GM19240 (cell line): ENCODE measurements at regions not wholly inside any gene's neighbourhood (a gene's known extent, or its start where the extent isn't known, plus 50 kb on each side); places are given as distances from the start of the nearest gene placed in this dataset.

Experiments used
- DNase-seq: peaks from one replicate; pipeline ENCODE4 v3.0.0; 2011; ENCODE audit warnings: low spot score; ENCODE audit not compliant: insufficient read length

GRCh38 chr3:88209356-88209755 lies 59.6 kb downstream of the C3orf38 start:
- DNase-seq = no peak

GRCh38 chr3:88211096-88211890 lies 61.5 kb downstream of the C3orf38 start:
- DNase-seq = no peak

- peak; percentile 17 for DNase-seq
Observed at GRCh38 chr3:88219138-88219792, 69.5 kb downstream of the C3orf38 start.

GRCh38 chr3:88220126-88220525 lies 70.4 kb downstream of the C3orf38 start:
- no peak for DNase-seq

GRCh38 chr3:88221726-88222125 lies 72.0 kb downstream of the C3orf38 start:
- no peak for DNase-seq

- no peak for DNase-seq
Observed at GRCh38 chr3:88222343-88222742, 72.6 kb downstream of the C3orf38 start.

- no peak for DNase-seq
Observed at GRCh38 chr3:88225326-88226008, 75.7 kb downstream of the C3orf38 start.

GRCh38 chr3:88226910-88227309 lies 77.2 kb downstream of the C3orf38 start:
- DNase-seq = no peak

- DNase-seq = no peak
Observed at GRCh38 chr3:88230638-88231037, 80.9 kb downstream of the C3orf38 start.

GRCh38 chr3:88231207-88231606 lies 81.4 kb downstream of the C3orf38 start:
- DNase-seq = no peak

GRCh38 chr3:88231632-88232031 lies 81.9 kb downstream of the C3orf38 start:
- DNase-seq = no peak

- no peak for DNase-seq
Observed at GRCh38 chr3:88235102-88235501, 85.3 kb downstream of the C3orf38 start.

GRCh38 chr3:88239870-88240269 lies 90.1 kb downstream of the C3orf38 start:
- no peak for DNase-seq

GRCh38 chr3:88248658-88249057 lies 98.9 kb downstream of the C3orf38 start:
- no peak for DNase-seq

- DNase-seq = no peak
Observed at GRCh38 chr3:88259045-88259444, 109.3 kb downstream of the C3orf38 start.

GRCh38 chr3:88262527-88262926 lies 112.8 kb downstream of the C3orf38 start:
- DNase-seq = no peak

- no peak for DNase-seq
Observed at GRCh38 chr3:88263417-88264100, 113.8 kb downstream of the C3orf38 start.

GRCh38 chr3:88267441-88267840 lies 117.7 kb downstream of the C3orf38 start:
- DNase-seq = no peak

- DNase-seq = no peak
Observed at GRCh38 chr3:88267847-88268246, 118.1 kb downstream of the C3orf38 start.

- DNase-seq = no peak
Observed at GRCh38 chr3:88280326-88280725, 130.6 kb downstream of the C3orf38 start.

GRCh38 chr3:88282528-88283241 lies 132.9 kb downstream of the C3orf38 start:
- DNase-seq = no peak
